GM12892 (cell line): ENCODE measurements at regions not wholly inside any gene's neighbourhood (a gene's known extent, or its start where the extent isn't known, plus 50 kb on each side); places are given as distances from the start of the nearest gene placed in this dataset.
"Not testable (repeated sequence)": the region's sequence is repeated elsewhere in the genome, so short reads cannot be mapped to it uniquely, and the experiment has no call there.

Experiments used
- POLR2A ChIP-seq: IDR thresholded peaks from 2 replicates; pipeline ENCODE4 v1.6.1; 2011; ENCODE audit warnings: low read depth, low read length, control low read depth
- POLR2AphosphoS5 ChIP-seq: IDR thresholded peaks from 2 replicates; pipeline ENCODE4 v1.6.1; 2011; ENCODE audit warnings: low read depth, low read length, control low read depth
- TAF1 ChIP-seq: IDR thresholded peaks from 2 replicates; pipeline ENCODE4 v1.6.1; 2011; ENCODE audit warnings: low read depth, mild to moderate bottlenecking, control low read depth, low read length, borderline replicate concordance

DNA sequence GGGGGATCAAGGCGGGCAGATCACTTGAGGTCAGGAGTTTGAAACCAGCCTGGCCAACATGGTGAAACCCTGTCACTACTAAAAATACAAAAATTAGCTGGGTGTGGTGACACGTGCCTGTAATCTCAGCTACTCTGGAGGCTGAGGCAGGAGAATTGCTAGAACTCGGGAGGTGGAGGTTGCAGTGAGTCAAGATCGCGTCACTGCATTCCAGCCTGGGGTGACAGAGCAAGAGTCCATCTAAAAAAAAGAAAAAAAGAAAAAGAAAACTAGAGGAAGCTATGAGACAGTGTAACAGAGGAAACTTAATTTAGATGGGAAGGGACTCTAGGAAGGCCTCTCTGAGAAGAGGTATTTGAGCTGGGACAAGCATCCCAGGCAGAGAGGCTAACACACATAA, 109.9 kb upstream of the SRSF6 start:
- not testable (repeated sequence) for TF ChIP-seq POLR2A, TAF1, POLR2AphosphoS5
